Sigmoid colon (tissue), 4 donors: ENCODE measurements at regions not wholly inside any gene's neighbourhood (a gene's known extent, or its start where the extent isn't known, plus 50 kb on each side); places are given as distances from the start of the nearest gene placed in this dataset.

Experiments
- CTCF ChIP-seq, 4 experiments: fragments of 450-650 bp in 3 of 4; fragments of 200-600 bp in 1 of 4; IDR thresholded peaks; one replicate each; pipeline ENCODE4 v1.5.1; 2016 to 2019; ENCODE audit warnings: antibody characterized with exemption in 4 of 4, mild to moderate bottlenecking in 3 of 4, moderate library complexity in 2 of 4
- EP300 ChIP-seq, 4 donors: sonication (generic); formaldehyde crosslinking; IDR thresholded peaks; one replicate each; pipeline ENCODE4 v1.6.1; 2017; ENCODE audit warnings: antibody characterized with exemption in 4 of 4

GRCh38 chr11:92638678-92639077 is 330.8 kb upstream of the MTNR1B start:
- TF ChIP-seq CTCF (IDR thresholded peaks at IDR 0.05) (no peak), EP300 (IDR thresholded peaks at IDR 0.05) (no peak)
